Stimulated activated naive CD8-positive, alpha-beta T cell treated with anti-CD3 and anti-CD28 coated beads, Interleukin-15, amount 100 ng/mL, for 72 hours (primary cell): ENCODE measurements at regions not wholly inside any gene's neighbourhood (a gene's known extent, or its start where the extent isn't known, plus 50 kb on each side); places are given as distances from the start of the nearest gene placed in this dataset.

Experiments used
- ATAC-seq: fragments of 150-1000 bp; cut with Tn5 transposase; 2 replicates; pipeline ENCODE4 v1.10.0; 2021; ENCODE audit warnings: mild to moderate bottlenecking, moderate library complexity
- DNase-seq, 2 donors: peaks; one replicate each; pipeline ENCODE4 v3.0.0; 2021 to 2022
- H3K27ac Mint-ChIP-seq, 2 donors: one replicate each; pipeline ENCODE4 v1.8.0; 2022; ENCODE audit warnings: mild to moderate bottlenecking in 2 of 2, mixed read lengths in 2 of 2, moderate library complexity in 2 of 2
- H3K27me3 Mint-ChIP-seq: one replicate; pipeline ENCODE4 v1.8.0; 2022; ENCODE audit warnings: mixed read lengths
- H3K4me1 Mint-ChIP-seq: one replicate; pipeline ENCODE4 v1.8.0; 2022; ENCODE audit warnings: mild to moderate bottlenecking, mixed read lengths
- H3K4me3 Mint-ChIP-seq, 2 donors: one replicate each; pipeline ENCODE4 v1.8.0; 2022; ENCODE audit warnings: mild to moderate bottlenecking in 2 of 2, mixed read lengths in 2 of 2, moderate library complexity in 1 of 2
- H3K9me3 Mint-ChIP-seq, 2 donors: one replicate each; pipeline ENCODE4 v1.8.0; 2022; ENCODE audit warnings: mixed read lengths in 2 of 2

DNA sequence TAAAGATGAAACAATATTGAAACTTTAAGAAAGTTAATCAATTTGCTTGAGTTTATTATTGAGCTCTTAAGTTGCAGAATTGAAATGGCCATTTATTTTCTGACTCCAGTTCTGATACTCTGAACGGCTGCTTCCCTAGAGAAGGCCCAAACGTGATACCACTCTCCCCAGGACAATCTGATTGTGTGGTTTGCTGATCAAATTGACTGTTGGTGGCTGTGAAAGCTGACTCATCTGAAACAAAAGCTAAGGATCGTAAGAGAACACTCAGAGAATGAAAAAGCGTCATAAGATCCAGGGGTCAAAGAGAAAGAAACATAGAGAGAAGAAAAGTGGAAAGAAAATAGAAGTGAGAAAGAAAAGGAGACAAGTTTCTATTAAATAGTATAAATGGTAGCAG, 147.2 kb downstream of the IZUMO3 start:
- Mint-ChIP-seq H3K4me1 (no peaks in the 10 kb centered on the region), H3K27me3 (no peaks in the 10 kb centered on the region), H3K9me3 (peaks cover 6 to 7% of the 10 kb centered on the region in 2 donors), H3K4me3 (no peak overlapping the region), H3K27ac (no peak overlapping the region)
- no peak for ATAC-seq
- DNase-seq, result no peak

GRCh38 chr9:24391095-24391494, 154.6 kb downstream of the IZUMO3 start:
- peaks cover 13 to 27% of the 10 kb centered on the region in 2 donors for H3K9me3 Mint-ChIP-seq
- no peaks in the 10 kb centered on the region for H3K4me1 Mint-ChIP-seq
- no peak for ATAC-seq
- no peak for DNase-seq
- H3K4me3 Mint-ChIP-seq, result no peak overlapping the region
- H3K27me3 Mint-ChIP-seq, result no peaks in the 10 kb centered on the region
- H3K27ac Mint-ChIP-seq, result no peak overlapping the region

GRCh38 chr9:24385077-24385476, 160.6 kb downstream of the IZUMO3 start:
- DNase-seq (no peak), ATAC-seq (no peak)
- no peaks in the 10 kb centered on the region for H3K27me3 Mint-ChIP-seq
- H3K4me3 Mint-ChIP-seq, result no peak overlapping the region
- no peak overlapping the region for H3K27ac Mint-ChIP-seq
- no peaks in the 10 kb centered on the region for H3K4me1 Mint-ChIP-seq
- H3K9me3 Mint-ChIP-seq, result peaks cover 19 to 39% of the 10 kb centered on the region in 2 donors

GRCh38 chr9:24382566-24382965, 163.1 kb downstream of the IZUMO3 start:
- H3K4me3 Mint-ChIP-seq, result no peak overlapping the region

GRCh38 chr9:24381205-24381604, 164.5 kb downstream of the IZUMO3 start:
- Mint-ChIP-seq H3K27me3 (no peaks in the 10 kb centered on the region), H3K4me3 (no peak overlapping the region), H3K4me1 (no peaks in the 10 kb centered on the region), H3K27ac (no peak overlapping the region), H3K9me3 (peaks cover 9 to 25% of the 10 kb centered on the region in 2 donors)
- no peak for ATAC-seq
- DNase-seq, result no peak

More at GRCh38 chr9:24382566-24382965, 163.1 kb downstream of the IZUMO3 start:
- no peak for ATAC-seq
- Mint-ChIP-seq H3K27ac (no peak overlapping the region), H3K27me3 (no peaks in the 10 kb centered on the region), H3K9me3 (peaks cover 11 to 31% of the 10 kb centered on the region in 2 donors), H3K4me1 (no peaks in the 10 kb centered on the region)
- DNase-seq, result no peak

DNA sequence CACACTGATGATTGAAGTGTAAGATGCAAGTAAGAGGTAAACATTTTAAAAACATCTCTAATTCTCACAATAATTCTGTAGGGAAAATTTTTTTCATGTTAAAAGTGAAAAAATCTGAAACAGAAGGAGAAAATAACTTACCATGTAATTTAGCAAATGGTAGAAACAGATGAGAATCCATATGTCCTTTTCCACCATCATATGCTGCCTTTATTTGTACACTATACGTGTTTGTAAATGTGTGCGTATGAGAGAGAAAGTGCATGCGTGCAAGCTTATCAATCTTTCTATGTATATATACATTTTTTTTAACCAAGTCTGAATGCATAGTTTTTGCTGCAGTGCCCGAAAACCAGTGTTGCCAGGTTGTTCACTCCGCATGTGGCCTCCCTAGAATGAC, 186.7 kb downstream of the IZUMO3 start:
- H3K4me1 Mint-ChIP-seq, result no peaks in the 10 kb centered on the region
- H3K27me3 Mint-ChIP-seq, result no peaks in the 10 kb centered on the region
- DNase-seq, result no peak
- no peak for ATAC-seq
- no peak overlapping the region for H3K4me3 Mint-ChIP-seq
- H3K27ac Mint-ChIP-seq, result no peak overlapping the region
- peaks cover 29 to 61% of the 10 kb centered on the region in 2 donors for H3K9me3 Mint-ChIP-seq

DNA sequence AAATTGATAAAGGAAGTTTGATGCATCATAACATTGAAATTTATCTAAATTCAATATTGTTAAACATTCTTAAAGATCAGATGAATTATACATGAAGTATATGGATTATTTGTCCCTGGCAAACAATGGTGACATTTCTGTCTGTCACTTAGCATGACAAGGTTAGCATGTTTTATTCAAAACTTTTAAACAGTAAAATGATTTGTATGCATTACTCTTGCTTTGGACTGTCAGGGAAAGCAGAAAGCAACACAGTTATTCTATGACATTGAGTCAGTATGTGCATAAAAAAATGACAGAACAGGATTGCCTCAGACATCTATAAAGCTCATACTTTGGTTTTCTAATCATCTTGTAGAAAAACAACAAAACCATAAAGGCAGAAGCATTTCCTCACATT, 193.7 kb downstream of the IZUMO3 start:
- DNase-seq, result no peak
- Mint-ChIP-seq H3K27ac (no peak overlapping the region), H3K4me1 (no peaks in the 10 kb centered on the region), H3K9me3 (peaks cover 7 to 26% of the 10 kb centered on the region in 2 donors), H3K4me3 (no peak overlapping the region), H3K27me3 (no peaks in the 10 kb centered on the region)
- no peak for ATAC-seq

GRCh38 chr9:24351258-24351657, 194.4 kb downstream of the IZUMO3 start:
- ATAC-seq, result no peak
- no peak overlapping the region for H3K27ac Mint-ChIP-seq
- peaks cover 11 to 29% of the 10 kb centered on the region in 2 donors for H3K9me3 Mint-ChIP-seq
- no peak overlapping the region for H3K4me3 Mint-ChIP-seq
- H3K4me1 Mint-ChIP-seq, result no peaks in the 10 kb centered on the region
- DNase-seq, result no peak
- no peaks in the 10 kb centered on the region for H3K27me3 Mint-ChIP-seq

DNA sequence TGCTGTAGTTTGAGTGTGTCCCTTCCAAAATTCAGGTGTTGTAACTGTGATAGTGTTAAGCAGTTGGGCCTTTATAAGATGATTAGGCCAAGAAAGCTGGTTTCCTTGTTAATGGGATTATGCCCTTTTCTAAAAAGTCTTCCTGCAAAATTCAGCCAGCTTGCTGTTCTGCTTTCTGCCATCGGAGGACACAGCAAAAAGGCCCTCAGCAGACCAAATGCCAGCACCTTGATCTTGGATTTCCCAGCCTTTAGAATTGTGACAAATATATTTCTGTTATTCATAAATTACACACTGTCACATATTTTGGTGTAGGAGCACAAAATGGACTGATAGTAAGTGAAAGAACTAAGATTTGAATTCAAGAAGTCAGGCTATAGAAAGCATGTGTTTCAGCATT, 203.2 kb downstream of the IZUMO3 start:
- no peaks in the 10 kb centered on the region for H3K27me3 Mint-ChIP-seq
- no peak overlapping the region for H3K4me3 Mint-ChIP-seq
- H3K9me3 Mint-ChIP-seq, result peaks cover 32 to 40% of the 10 kb centered on the region in 2 donors
- H3K4me1 Mint-ChIP-seq, result no peaks in the 10 kb centered on the region
- no peak overlapping the region for H3K27ac Mint-ChIP-seq
- no peak for DNase-seq
- ATAC-seq, result no peak

DNA sequence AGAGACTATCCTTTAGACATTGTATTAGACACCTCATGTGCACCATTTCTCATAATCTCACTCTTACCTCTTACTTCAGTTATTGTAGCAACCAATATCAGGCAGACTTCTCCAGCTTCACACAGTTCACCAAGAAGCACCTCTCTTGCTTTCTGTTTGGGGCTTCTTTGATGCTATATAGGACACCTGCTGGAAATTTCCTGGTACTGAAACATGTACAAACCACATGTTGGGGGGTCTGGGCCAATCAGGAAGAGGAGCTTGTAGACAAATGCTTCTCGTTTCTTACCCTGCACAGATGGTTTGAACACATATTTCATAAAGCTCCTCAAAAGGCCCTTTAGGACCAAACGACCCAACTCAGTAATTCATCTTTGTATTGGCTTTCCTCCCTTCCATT, 212.1 kb downstream of the IZUMO3 start:
- H3K4me3 Mint-ChIP-seq, result no peak overlapping the region
- DNase-seq (no peak), ATAC-seq (no peak)
- H3K4me1 Mint-ChIP-seq, result no peaks in the 10 kb centered on the region
- H3K9me3 Mint-ChIP-seq, result peaks cover 16 to 19% of the 10 kb centered on the region in 2 donors
- H3K27me3 Mint-ChIP-seq, result no peaks in the 10 kb centered on the region
- H3K27ac Mint-ChIP-seq, result no peak overlapping the region

DNA sequence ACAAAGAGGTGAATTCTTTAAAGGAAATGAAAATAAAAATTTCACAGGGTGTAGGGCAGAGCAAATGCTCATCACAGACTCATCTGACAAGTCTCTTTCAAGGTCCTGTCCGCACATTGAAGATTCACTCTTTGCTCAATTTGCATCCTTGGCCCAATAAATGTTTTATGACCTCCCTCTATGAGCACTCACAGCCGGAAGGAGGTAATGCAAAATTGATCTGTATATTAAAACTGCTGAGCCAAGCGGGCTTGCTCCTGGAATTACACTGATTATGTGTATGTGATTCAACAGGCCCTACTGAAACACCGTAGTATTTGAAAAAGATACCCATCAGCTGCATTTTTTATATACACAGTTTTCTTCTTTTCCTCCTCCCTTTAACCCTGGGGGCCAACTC, 246.8 kb downstream of the IZUMO3 start:
- peaks cover 33 to 46% of the 10 kb centered on the region in 2 donors for H3K9me3 Mint-ChIP-seq
- no peak overlapping the region for H3K4me3 Mint-ChIP-seq
- no peaks in the 10 kb centered on the region for H3K4me1 Mint-ChIP-seq
- DNase-seq (no peak), ATAC-seq (no peak)
- no peak overlapping the region for H3K27ac Mint-ChIP-seq
- no peaks in the 10 kb centered on the region for H3K27me3 Mint-ChIP-seq

DNA sequence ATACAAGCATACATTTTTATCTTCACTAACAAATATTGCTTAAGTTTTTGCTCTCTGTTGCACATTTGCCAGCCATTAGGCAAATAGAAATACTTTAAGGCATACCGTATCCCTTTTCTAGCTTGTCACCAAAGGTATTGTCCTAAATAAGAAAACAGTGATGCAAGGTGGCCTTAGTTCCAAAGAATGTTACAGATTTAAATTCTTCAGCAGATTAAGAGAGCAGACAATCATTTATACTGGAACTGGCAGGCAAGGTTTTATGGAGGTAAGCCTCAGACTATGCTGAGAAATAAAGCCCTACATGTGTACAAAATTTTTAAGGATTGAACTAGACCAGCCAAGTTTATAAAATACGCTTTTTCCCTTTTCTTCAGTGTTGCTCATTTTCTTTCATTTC, 247.8 kb downstream of the IZUMO3 start:
- peaks cover 24 to 37% of the 10 kb centered on the region in 2 donors for H3K9me3 Mint-ChIP-seq
- no peak overlapping the region for H3K27ac Mint-ChIP-seq
- H3K27me3 Mint-ChIP-seq, result no peaks in the 10 kb centered on the region
- no peak overlapping the region for H3K4me3 Mint-ChIP-seq
- DNase-seq (no peak), ATAC-seq (no peak)
- H3K4me1 Mint-ChIP-seq, result no peaks in the 10 kb centered on the region

- peaks cover 22 to 40% of the 10 kb centered on the region in 2 donors for H3K9me3 Mint-ChIP-seq
- no peaks in the 10 kb centered on the region for H3K4me1 Mint-ChIP-seq
- H3K4me3 Mint-ChIP-seq, result no peak overlapping the region
- H3K27me3 Mint-ChIP-seq, result no peaks in the 10 kb centered on the region
- ATAC-seq (no peak), DNase-seq (no peak)
- no peak overlapping the region for H3K27ac Mint-ChIP-seq
These were observed 249.6 kb downstream of the IZUMO3 start for GRCh38 chr9:24296124-24296523.

GRCh38 chr9:24293386-24293785, 252.3 kb downstream of the IZUMO3 start:
- ATAC-seq, result no peak
- no peak overlapping the region for H3K27ac Mint-ChIP-seq
- peaks cover 7 to 36% of the 10 kb centered on the region in 2 donors for H3K9me3 Mint-ChIP-seq
- H3K4me3 Mint-ChIP-seq, result no peak overlapping the region
- no peaks in the 10 kb centered on the region for H3K4me1 Mint-ChIP-seq
- no peaks in the 10 kb centered on the region for H3K27me3 Mint-ChIP-seq
- no peak for DNase-seq

GRCh38 chr9:24286761-24287160, 258.9 kb downstream of the IZUMO3 start:
- no peak overlapping the region for H3K27ac Mint-ChIP-seq
- no peak overlapping the region for H3K4me3 Mint-ChIP-seq
- ATAC-seq, result no peak
- H3K9me3 Mint-ChIP-seq, result peaks cover 15 to 41% of the 10 kb centered on the region in 2 donors
- no peak for DNase-seq
- no peaks in the 10 kb centered on the region for H3K4me1 Mint-ChIP-seq
- H3K27me3 Mint-ChIP-seq, result no peaks in the 10 kb centered on the region

GRCh38 chr9:24258626-24259025, 287.1 kb downstream of the IZUMO3 start:
- H3K9me3 Mint-ChIP-seq, result peaks cover 5 to 8% of the 10 kb centered on the region in 2 donors
- no peak overlapping the region for H3K4me3 Mint-ChIP-seq
- no peaks in the 10 kb centered on the region for H3K4me1 Mint-ChIP-seq
- no peak for DNase-seq
- H3K27me3 Mint-ChIP-seq, result no peaks in the 10 kb centered on the region
- no peak overlapping the region for H3K27ac Mint-ChIP-seq
- no peak for ATAC-seq

- H3K9me3 Mint-ChIP-seq, result peaks cover 5 to 17% of the 10 kb centered on the region in 2 donors
- no peak overlapping the region for H3K27ac Mint-ChIP-seq
- no peak for DNase-seq
- no peaks in the 10 kb centered on the region for H3K4me1 Mint-ChIP-seq
- no peaks in the 10 kb centered on the region for H3K27me3 Mint-ChIP-seq
- no peak for ATAC-seq
- no peak overlapping the region for H3K4me3 Mint-ChIP-seq
These were observed 288.0 kb downstream of the IZUMO3 start for GRCh38 chr9:24257726-24258125.
